MV-4-11 (cell line): ENCODE measurements at regions not wholly inside any gene's neighbourhood (a gene's known extent, or its start where the extent isn't known, plus 50 kb on each side); places are given as distances from the start of the nearest gene placed in this dataset.
"Not testable (repeated sequence)": the region's sequence is repeated elsewhere in the genome, so short reads cannot be mapped to it uniquely, and the experiment has no call there.

Source experiments
- DNase-seq: peaks from one replicate; lab custom pipeline; 2025; lab: John Stamatoyannopoulos, UW

GRCh38 chr11:46181843-46182424 is 60.7 kb upstream of the PHF21A start:
- DNase-seq: no peak

- DNase-seq: no peak
Observed at GRCh38 chr11:46181387-46181786, 60.1 kb upstream of the PHF21A start.

- no peak for DNase-seq
Observed at GRCh38 chr11:46180736-46181135, 59.5 kb upstream of the PHF21A start.

- no peak for DNase-seq
Observed at GRCh38 chr11:46178513-46178912, 57.3 kb upstream of the PHF21A start.

- DNase-seq: no peak
Observed at GRCh38 chr11:46176421-46176820, 55.2 kb upstream of the PHF21A start.

GRCh38 chr11:46175401-46176002 is 54.2 kb upstream of the PHF21A start:
- DNase-seq: no peak

- DNase-seq: not testable (repeated sequence)
Observed at GRCh38 chr11:46171693-46172092, 50.4 kb upstream of the PHF21A start.
